K562 (cell line): ENCODE measurements at regions not wholly inside any gene's neighbourhood (a gene's known extent, or its start where the extent isn't known, plus 50 kb on each side); places are given as distances from the start of the nearest gene placed in this dataset.

ENCODE experiments used
- ETV6 ChIP-seq, 3 experiments: fragments of 150-350 bp in 1 of 3; sonication (generic) in 1 of 3; formaldehyde crosslinking in 1 of 3; IDR thresholded peaks; 2 replicates each; pipeline versions ENCODE4 v1.6.1 to v1.8.0; 2014 to 2022; ENCODE audit warnings: borderline replicate concordance in 2 of 3, low read depth in 2 of 3, antibody characterized with exemption in 1 of 3, low read length in 1 of 3, mild to moderate bottlenecking in 1 of 3, missing genetic modification reagents in 1 of 3
- GTF2B ChIP-seq: IDR thresholded peaks from 2 replicates; pipeline ENCODE4 v1.6.1; 2011; ENCODE audit not compliant: insufficient read length; ENCODE audit errors: extremely low read depth
- MBD2 ChIP-seq: sonication (generic); IDR thresholded peaks from 2 replicates; pipeline ENCODE4 v1.6.1; 2016; ENCODE audit warnings: low read depth, borderline replicate concordance
- NR1H2 ChIP-seq: sonication (generic); formaldehyde crosslinking; IDR thresholded peaks from 2 replicates; pipeline ENCODE4 v1.4.0; 2020; ENCODE audit warnings: mild to moderate bottlenecking, missing genetic modification reagents
- PRDM10 ChIP-seq: fragments of 450-650 bp; IDR thresholded peaks from 2 replicates; pipeline ENCODE4 v1.6.1; 2018; ENCODE audit not compliant: partially characterized antibody
- SETDB1 ChIP-seq: IDR thresholded peaks from one replicate; pipeline ENCODE4 v1.6.1; 2012; ENCODE audit warnings: low read length, control low read depth, inconsistent platforms
- THAP12 ChIP-seq: fragments of 250-450 bp; sonication (Bioruptor Pico); IDR thresholded peaks from 2 replicates; pipeline ENCODE4 v1.9.0; 2021; ENCODE audit warnings: mild to moderate bottlenecking, inconsistent platforms

GRCh38 chr2:228771774-228772173 lies 499.3 kb downstream of the PID1 start (continued):
- no peak for TF ChIP-seq PRDM10
- no peak for TF ChIP-seq SETDB1
- TF ChIP-seq NR1H2 (CRISPR knock-in tag), result no peak
- TF ChIP-seq GTF2B, result no peak
- no peak for TF ChIP-seq THAP12
- TF ChIP-seq MBD2, result no peak
- TF ChIP-seq ETV6 (IDR thresholded peaks at IDR 0.05; ENCODE audit: borderline replicate concordance in 1 of 2, low read depth in 2 of 2, low read length in 1 of 2), result no peak
- no peak for TF ChIP-seq ETV6 (CRISPR knock-in tag; IDR thresholded peaks at IDR 0.05; ENCODE audit: borderline replicate concordance)
- TF ChIP-seq, all 486 proteins: peak for 0
